Parathyroid adenoma (tissue), 2 donors: ENCODE measurements at regions not wholly inside any gene's neighbourhood (a gene's known extent, or its start where the extent isn't known, plus 50 kb on each side); places are given as distances from the start of the nearest gene placed in this dataset.

Experiments used
- H2AFZ ChIP-seq: fragments of 300-600 bp; sonication (generic); one replicate; pipeline ENCODE4 v1.7.0; 2017; ENCODE audit warnings: antibody characterized with exemption, mild to moderate bottlenecking
- H3K27ac ChIP-seq: fragments of 300-600 bp; sonication (generic); one replicate; pipeline ENCODE4 v1.7.0; 2017
- H3K27me3 ChIP-seq: fragments of 300-600 bp; sonication (generic); one replicate; pipeline ENCODE4 v1.7.0; 2017; ENCODE audit warnings: low read length; ENCODE audit not compliant: control insufficient read depth, insufficient read depth
- H3K36me3 ChIP-seq: fragments of 300-600 bp; sonication (generic); one replicate; pipeline ENCODE4 v1.7.0; 2017; ENCODE audit warnings: low read length; ENCODE audit not compliant: control insufficient read depth, insufficient read depth
- H3K4me1 ChIP-seq: fragments of 300-600 bp; sonication (generic); one replicate; pipeline ENCODE4 v1.7.0; 2017; ENCODE audit warnings: control low read depth
- H3K4me2 ChIP-seq: fragments of 300-600 bp; sonication (generic); one replicate; pipeline ENCODE4 v1.7.0; 2017; ENCODE audit warnings: low read length
- H3K4me3 ChIP-seq: fragments of 300-600 bp; sonication (generic); one replicate; pipeline ENCODE4 v1.7.0; 2017; ENCODE audit warnings: low read depth, low read length
- H3K79me2 ChIP-seq: fragments of 300-600 bp; sonication (generic); one replicate; pipeline ENCODE4 v1.7.0; 2017; ENCODE audit warnings: control low read depth
- H3K9ac ChIP-seq: fragments of 300-600 bp; sonication (generic); one replicate; pipeline ENCODE4 v1.7.0; 2017; ENCODE audit warnings: mild to moderate bottlenecking
- H3K9me3 ChIP-seq: fragments of 300-600 bp; sonication (generic); one replicate; pipeline ENCODE4 v1.7.0; 2017; ENCODE audit warnings: low read length; ENCODE audit not compliant: control insufficient read depth
- TF ChIP-seq, protein P1 (sequence below): fragments of 300-600 bp; sonication (generic); IDR thresholded peaks from one replicate; pipeline ENCODE4 v1.7.0; 2017; ENCODE audit warnings: antibody characterized with exemption, mild to moderate bottlenecking
- donor health status: primary hyperparathyroidism.

DNA sequence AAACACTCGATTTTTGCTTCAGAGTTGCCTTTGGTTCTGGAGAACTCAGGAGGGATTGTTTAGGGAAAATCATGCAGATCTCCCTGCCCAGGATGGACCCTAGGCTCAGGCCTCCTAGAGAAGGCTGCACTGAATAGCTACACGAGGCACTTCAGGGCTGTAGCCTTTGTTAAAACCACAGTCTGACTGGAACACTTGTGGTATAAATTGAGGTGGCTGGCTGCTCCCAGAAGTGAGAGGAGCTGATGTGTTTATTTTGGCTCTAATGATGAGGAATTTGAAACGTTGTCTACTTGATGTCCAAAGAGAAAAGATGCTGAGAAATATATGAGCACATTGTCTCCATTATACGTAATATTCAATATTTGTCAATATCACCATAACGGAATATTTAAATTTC is 762.1 kb upstream of the ARGLU1 start:
- TF ChIP-seq, protein P1, sequence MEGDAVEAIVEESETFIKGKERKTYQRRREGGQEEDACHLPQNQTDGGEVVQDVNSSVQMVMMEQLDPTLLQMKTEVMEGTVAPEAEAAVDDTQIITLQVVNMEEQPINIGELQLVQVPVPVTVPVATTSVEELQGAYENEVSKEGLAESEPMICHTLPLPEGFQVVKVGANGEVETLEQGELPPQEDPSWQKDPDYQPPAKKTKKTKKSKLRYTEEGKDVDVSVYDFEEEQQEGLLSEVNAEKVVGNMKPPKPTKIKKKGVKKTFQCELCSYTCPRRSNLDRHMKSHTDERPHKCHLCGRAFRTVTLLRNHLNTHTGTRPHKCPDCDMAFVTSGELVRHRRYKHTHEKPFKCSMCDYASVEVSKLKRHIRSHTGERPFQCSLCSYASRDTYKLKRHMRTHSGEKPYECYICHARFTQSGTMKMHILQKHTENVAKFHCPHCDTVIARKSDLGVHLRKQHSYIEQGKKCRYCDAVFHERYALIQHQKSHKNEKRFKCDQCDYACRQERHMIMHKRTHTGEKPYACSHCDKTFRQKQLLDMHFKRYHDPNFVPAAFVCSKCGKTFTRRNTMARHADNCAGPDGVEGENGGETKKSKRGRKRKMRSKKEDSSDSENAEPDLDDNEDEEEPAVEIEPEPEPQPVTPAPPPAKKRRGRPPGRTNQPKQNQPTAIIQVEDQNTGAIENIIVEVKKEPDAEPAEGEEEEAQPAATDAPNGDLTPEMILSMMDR: no peak
- H3K4me2 ChIP-seq: no peak overlapping the region

DNA sequence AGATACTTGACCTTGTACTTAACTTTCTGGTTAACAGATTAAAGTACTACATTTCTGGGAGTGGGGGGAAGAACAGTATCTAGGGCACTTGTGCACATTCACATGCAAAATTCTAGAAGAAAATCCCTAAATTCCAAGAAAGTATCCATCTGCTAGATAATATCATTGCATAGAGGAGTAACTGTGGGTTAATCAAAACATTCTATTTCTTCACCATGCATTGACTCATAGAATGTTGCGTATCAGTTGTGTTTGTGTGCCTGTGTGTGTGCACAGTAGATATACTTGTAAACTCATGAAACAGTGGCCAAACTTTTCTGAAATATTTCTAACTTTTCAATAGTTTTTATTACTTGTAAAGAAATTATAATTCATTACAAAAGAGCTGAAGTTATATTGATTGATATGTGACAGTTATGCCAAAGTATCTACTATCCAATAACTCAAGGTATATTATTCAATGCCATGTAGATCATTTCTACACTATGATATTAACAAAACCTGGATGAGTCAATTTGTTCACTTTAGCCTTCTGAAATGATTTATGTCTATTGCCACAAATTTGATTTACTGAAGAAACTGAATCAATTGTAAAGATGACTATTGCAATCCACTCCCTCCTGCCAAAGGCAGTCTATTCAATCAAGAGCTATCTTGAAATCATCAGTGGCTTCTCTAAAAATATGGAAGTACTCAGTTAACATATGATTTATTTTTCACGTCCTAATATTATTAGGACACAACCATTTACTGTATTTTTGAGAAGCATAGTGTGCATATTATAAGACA is 756.7 kb upstream of the ARGLU1 start:
- Histone ChIP-seq H3K36me3 (no peaks in the 10 kb centered on the region), H3K79me2 (no peaks in the 10 kb centered on the region), H3K9me3 (no peaks in the 10 kb centered on the region), H3K27ac (no peak overlapping the region), H3K9ac (no peak overlapping the region), H3K27me3 (no peaks in the 10 kb centered on the region), H2AFZ (no peak overlapping the region), H3K4me3 (no peak overlapping the region), H3K4me2 (no peak overlapping the region), H3K4me1 (no peaks in the 10 kb centered on the region)
- TF ChIP-seq, protein P1: no peak

More for the DNA sequence above, 762.1 kb upstream of the ARGLU1 start:
- Histone ChIP-seq H3K9ac (no peak overlapping the region), H3K4me1 (no peaks in the 10 kb centered on the region), H3K27me3 (no peaks in the 10 kb centered on the region), H3K9me3 (no peaks in the 10 kb centered on the region), H3K27ac (no peak overlapping the region), H2AFZ (no peak overlapping the region), H3K79me2 (no peaks in the 10 kb centered on the region), H3K4me3 (no peak overlapping the region), H3K36me3 (no peaks in the 10 kb centered on the region)

DNA sequence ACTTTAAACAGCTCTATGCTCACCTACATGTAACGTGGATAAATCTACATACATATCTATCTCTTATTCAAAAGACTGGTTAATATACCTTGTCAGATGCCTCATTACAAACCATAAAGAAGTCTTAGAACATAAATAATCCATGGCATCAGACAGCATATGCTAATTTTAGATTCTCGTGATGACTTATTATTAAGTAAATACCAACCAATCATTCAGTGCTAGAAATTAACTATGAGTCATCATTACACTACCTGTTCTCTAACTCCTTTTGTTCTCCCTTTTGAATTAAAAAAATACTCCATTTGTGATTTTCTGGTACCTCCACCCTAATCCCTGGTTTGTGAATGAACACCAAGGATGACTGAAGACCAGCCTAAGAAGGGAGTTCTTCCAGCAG is 754.3 kb upstream of the ARGLU1 start:
- H3K4me3 ChIP-seq: no peak overlapping the region
- TF ChIP-seq, protein P1: no peak
- H3K79me2 ChIP-seq: no peaks in the 10 kb centered on the region

DNA sequence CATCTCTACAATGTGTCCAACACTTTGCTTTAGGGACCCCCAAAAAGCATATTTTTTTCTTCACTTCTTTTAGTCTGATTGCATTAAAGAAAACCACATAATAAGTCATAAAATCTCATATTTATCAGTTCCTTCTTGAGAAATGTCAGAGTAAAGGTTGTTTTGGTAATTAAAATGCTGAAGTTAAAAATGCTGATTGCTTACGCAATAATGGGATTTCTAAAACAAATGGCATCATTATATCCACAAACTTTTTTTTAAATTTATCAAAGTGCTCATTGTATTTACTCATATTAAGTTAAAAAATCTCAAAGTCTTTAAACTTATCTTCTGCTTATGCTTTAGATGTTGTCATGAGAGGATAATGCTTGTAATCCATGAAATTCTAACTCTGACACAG is 737.2 kb upstream of the ARGLU1 start:
- Histone ChIP-seq H3K36me3 (no peaks in the 10 kb centered on the region), H3K4me2 (no peak overlapping the region), H3K4me1 (no peaks in the 10 kb centered on the region), H3K27ac (no peak overlapping the region), H3K9ac (no peak overlapping the region), H3K79me2 (no peaks in the 10 kb centered on the region), H3K4me3 (no peak overlapping the region), H3K9me3 (no peaks in the 10 kb centered on the region), H3K27me3 (no peaks in the 10 kb centered on the region), H2AFZ (no peak overlapping the region)
- TF ChIP-seq, protein P1: no peak

More for the DNA sequence above, 754.3 kb upstream of the ARGLU1 start:
- Histone ChIP-seq H3K9me3 (no peaks in the 10 kb centered on the region), H2AFZ (no peak overlapping the region), H3K9ac (no peak overlapping the region), H3K27me3 (no peaks in the 10 kb centered on the region), H3K4me1 (no peaks in the 10 kb centered on the region), H3K27ac (no peak overlapping the region), H3K4me2 (no peak overlapping the region), H3K36me3 (no peaks in the 10 kb centered on the region)
